HG02571 (cell line): ENCODE measurements at regions not wholly inside any gene's neighbourhood (a gene's known extent, or its start where the extent isn't known, plus 50 kb on each side); places are given as distances from the start of the nearest gene placed in this dataset.
"Not testable (repeated sequence)": the region's sequence is repeated elsewhere in the genome, so short reads cannot be mapped to it uniquely, and the experiment has no call there.

Experiments
- ATAC-seq: cut with Tn5 transposase; IDR thresholded peaks from one replicate; pipeline ENCODE4 v1.9.1; 2021; ENCODE audit warnings: mild to moderate bottlenecking, moderate library complexity; ENCODE audit not compliant: unreplicated experiment

- no peak for ATAC-seq
Measured at GRCh38 chr14:55843718-55844403, 263.9 kb downstream of the KTN1 start.

DNA sequence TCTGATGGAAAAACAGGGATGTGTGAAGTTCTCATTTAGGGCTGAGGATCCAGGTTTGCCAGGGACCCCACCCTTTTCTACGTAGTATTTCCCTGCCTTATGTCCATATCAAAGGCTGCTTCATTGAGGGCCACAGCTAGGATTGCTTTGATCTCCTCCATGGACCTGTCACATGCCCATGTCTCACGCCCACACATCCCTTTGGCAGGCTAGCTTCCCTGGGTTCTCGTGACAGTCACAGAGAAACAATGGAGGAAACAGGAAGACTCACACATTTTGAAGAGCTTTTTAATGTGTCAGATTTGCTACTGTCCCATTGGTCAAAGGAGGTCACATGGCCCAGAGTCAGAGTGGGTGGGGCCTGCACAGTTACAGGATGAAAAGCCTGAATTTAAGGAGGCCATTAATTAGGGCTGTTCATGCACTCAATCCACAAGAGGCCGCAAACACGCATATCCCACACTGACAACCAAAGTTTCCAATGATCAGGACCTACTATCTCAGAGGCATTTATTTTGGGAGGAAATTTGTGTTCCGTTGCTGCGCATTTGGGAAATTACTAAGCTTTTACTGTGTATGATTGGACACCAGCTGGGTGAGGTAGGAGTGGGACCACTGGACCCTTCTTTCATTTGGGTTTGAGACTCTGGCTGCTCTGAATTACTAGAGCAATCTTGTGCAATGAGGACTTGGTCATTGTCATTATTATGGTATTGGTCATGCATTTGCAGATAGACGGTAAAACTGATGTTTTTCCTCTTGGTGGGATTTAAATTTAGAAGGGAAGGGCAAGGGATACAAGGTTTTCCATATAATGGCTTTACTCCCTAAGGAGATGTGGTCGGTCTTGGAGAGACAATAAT lies 266.2 kb downstream of the KTN1 start:
- ATAC-seq, result no peak

- no peak for ATAC-seq
Measured at GRCh38 chr14:55846826-55847446, 266.9 kb downstream of the KTN1 start.

DNA sequence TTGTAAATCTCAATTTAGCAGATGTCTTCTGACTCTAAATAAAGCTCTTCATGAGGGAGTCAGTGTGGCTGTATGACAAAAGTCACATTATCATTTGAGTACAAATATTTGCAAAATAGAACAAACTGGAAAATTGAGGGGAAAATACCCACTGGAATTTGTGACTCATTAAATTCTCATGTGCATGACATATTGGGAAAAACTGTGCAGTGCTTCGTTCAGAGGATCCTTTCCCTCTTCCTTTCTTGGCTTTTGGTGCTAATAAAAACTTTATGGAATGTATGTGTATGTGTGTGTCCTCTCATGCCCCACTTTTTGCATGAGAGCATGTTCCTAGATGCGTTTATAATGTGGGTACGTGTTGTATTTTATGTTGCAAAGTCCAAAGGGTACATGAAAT lies 267.8 kb downstream of the KTN1 start:
- ATAC-seq, result no peak

- no peak for ATAC-seq
Measured at GRCh38 chr14:55848964-55849363, 269.0 kb downstream of the KTN1 start.

GRCh38 chr14:55849833-55850232 lies 268.4 kb upstream of the PELI2 start:
- ATAC-seq, result no peak

DNA sequence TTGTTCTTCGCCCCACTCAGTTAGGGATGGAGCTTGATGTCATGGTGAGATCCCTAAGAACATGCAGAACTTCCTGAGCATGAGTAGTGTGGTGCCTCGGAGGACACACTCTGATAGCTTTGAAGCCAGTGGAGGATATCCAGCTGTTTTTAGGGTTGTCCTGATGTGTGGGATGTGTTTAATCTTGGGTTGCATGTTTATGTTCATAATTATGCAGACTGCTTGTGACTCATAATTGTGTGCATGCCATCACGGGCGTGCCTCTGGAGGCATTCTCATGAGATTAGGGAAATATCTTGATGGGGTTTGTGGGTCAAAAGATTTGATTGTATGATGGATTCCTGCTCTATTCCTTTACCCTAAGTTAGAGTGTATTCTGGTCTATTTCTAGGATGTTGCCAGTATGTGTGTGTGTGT lies 267.4 kb upstream of the PELI2 start:
- no peak for ATAC-seq

- no peak for ATAC-seq
Measured at GRCh38 chr14:55851301-55851700, 266.9 kb upstream of the PELI2 start.

GRCh38 chr14:55851961-55852360 lies 266.2 kb upstream of the PELI2 start:
- ATAC-seq, result no peak

GRCh38 chr14:55855751-55856150 lies 262.5 kb upstream of the PELI2 start:
- no peak for ATAC-seq

DNA sequence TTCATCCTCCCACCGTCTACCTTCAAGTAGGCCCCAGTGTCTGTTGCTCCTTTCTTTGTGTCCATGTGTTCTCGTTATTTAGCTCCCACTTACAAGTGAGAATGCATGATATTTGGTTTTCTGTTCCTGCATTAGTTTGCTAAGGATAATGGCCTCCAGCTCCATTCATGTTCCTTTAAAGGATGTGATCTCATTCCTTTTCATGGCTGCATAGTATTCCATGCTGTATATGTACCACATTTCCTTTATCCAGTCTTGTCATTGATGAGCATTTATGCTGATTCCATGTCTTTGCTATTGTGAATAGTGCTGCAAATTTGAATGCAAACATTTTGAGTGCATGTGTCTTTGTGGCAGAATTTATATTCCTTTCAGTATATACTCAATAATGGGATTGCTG lies 259.6 kb upstream of the PELI2 start:
- no peak for ATAC-seq

GRCh38 chr14:55861561-55861960 lies 256.6 kb upstream of the PELI2 start:
- ATAC-seq, result not testable (repeated sequence)

- no peak for ATAC-seq
Measured at GRCh38 chr14:55864890-55865655, 253.1 kb upstream of the PELI2 start.

DNA sequence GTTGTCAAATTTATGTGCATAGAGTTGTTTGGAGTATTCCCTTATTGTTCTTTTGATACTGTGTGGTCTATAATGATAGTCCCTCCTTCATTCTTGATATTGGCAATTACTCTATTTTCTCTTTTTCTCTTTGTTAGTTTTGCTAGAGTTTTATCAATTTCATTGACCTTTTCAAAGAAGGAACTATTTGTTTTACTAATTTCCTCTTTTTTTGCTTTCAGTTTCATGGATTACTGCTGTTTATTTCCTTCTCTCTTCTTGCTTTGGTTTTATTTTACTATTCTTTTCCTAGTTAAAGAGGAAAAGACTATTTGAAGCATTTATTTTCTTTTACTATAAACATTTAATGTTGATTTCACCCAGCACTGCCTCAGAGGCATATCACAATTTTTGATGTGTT lies 250.9 kb upstream of the PELI2 start:
- ATAC-seq, result no peak

- no peak for ATAC-seq
Measured at GRCh38 chr14:55867719-55868118, 250.5 kb upstream of the PELI2 start.

- ATAC-seq, result no peak
Measured at GRCh38 chr14:55869397-55870049, 248.7 kb upstream of the PELI2 start.

GRCh38 chr14:55873169-55873568 lies 245.0 kb upstream of the PELI2 start:
- ATAC-seq, result no peak

GRCh38 chr14:55874785-55875184 lies 243.4 kb upstream of the PELI2 start:
- no peak for ATAC-seq

- ATAC-seq, result no peak
Measured at GRCh38 chr14:55877942-55878341, 240.3 kb upstream of the PELI2 start.

DNA sequence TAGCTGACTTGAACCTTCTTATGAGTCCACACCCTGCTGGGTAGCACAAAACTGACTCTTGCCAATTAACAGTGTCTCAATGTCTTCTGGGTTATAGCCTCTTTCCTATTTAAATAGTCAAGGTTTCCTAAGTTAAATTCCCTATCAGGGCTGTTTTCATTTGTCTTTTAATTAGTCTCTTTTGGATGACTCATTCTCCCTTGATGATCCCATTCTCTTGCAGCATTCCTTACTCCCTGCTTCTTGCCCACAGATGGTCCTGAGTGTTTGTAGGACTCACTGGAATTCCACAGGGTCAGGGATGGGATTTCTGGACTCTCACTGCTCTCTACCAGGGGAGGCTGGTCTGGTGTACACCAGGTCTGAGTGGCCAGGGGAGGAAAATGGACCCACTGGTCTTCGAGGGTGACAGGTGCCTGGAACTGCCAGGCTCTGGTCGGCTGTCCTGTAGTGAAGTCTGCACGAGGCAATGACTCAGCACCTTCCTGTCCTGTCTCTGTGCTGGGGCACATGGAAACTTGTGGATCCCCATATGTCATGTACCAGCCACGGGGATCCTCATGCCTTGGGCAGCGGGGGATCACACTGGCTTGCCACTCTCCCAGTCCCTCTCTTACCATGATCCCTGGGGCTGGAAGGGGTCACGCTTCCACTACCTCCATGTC lies 236.5 kb upstream of the PELI2 start:
- no peak for ATAC-seq
